Hematopoietic multipotent progenitor cell treated with erythropoietin and hydrocortisone succinate and interleukin-3 and kit ligand, for 4 days (in vitro differentiated cells): ENCODE measurements at regions not wholly inside any gene's neighbourhood (a gene's known extent, or its start where the extent isn't known, plus 50 kb on each side); places are given as distances from the start of the nearest gene placed in this dataset.

Experiments
- DNase-seq: peaks from one replicate; pipeline ENCODE4 v3.0.0-alpha.2; 2015

- DNase-seq = no peak
Measured at GRCh38 chr2:16290311-16291020, 350.1 kb downstream of the MYCN start.

- DNase-seq = no peak
Measured at GRCh38 chr2:16288371-16289112, 348.2 kb downstream of the MYCN start.

DNA sequence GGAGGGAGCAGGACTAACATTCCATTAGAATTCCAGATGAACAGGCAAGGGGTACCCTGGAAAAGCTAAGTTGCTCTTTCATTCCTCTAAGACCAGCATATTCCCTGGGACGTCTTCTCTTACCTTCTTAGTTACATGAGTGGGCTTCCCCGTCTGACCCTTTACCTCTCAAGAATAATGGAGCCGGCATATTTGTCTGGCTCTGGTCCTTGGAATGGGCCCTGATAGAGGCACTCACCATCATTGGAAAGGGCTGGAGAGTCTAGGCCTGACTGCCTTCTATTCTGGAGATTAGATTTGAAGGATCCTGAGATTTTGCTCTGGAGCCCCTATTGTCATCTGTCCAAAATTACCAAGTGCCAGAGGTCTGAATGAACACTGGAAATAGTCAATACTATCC, 347.5 kb downstream of the MYCN start:
- no peak for DNase-seq

- no peak for DNase-seq
Measured at GRCh38 chr2:16287281-16287680, 346.9 kb downstream of the MYCN start.

DNA sequence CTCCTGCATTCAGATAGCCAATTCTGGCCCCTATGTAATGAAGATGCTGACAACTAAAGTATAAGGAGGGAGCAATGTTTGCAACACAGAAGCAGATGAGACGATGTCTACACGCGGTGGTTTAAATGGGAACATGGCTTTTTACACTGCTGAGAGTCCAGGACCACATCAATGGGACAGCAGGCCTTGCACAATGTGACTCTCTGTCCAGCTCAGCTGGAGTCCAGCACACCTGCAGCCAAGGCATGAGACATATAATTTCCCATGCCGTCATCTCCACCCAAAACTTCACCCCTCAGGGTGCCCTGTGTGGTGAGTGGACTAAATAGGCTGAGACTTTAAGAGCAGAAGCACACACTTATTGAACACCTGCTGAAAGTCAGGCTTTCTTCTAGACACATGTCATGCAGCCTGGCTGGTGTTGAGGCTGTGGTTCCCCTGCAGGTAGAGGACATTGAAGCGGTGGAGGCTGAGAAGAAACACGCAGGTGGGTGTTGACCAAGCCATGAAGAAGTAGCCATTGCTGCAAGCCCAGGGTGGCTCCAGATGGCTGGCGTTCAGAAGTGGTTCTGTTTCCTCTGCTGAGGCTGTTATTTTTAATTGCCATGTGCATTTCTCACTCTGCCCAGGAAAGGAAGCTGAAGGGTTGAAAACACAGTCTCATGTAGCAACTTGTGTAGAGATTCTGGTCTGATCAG, 345.6 kb downstream of the MYCN start:
- DNase-seq = no peak

GRCh38 chr2:16284941-16285625, 344.7 kb downstream of the MYCN start:
- DNase-seq = no peak

GRCh38 chr2:16283071-16283850, 342.9 kb downstream of the MYCN start:
- DNase-seq = no peak

DNA sequence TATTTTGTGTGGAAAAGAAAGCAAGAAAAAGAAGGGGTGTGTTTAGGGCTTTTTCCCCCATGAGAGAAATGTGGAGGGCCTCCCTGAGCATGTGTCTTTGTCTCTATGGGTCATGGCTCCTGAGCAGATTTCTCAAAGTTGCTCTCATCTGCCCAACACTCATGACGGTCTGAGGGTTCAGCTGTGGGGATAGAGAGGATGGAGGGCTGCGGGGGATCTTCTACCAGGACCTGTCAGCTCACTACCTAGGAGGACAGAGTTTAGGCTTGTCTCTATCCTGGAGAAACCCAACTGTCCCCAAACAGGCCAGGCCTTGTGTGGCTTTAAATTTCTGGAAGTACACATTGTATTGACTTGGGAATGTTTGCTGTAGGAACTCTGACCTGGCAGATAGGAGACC, 342.2 kb downstream of the MYCN start:
- DNase-seq = no peak

DNA sequence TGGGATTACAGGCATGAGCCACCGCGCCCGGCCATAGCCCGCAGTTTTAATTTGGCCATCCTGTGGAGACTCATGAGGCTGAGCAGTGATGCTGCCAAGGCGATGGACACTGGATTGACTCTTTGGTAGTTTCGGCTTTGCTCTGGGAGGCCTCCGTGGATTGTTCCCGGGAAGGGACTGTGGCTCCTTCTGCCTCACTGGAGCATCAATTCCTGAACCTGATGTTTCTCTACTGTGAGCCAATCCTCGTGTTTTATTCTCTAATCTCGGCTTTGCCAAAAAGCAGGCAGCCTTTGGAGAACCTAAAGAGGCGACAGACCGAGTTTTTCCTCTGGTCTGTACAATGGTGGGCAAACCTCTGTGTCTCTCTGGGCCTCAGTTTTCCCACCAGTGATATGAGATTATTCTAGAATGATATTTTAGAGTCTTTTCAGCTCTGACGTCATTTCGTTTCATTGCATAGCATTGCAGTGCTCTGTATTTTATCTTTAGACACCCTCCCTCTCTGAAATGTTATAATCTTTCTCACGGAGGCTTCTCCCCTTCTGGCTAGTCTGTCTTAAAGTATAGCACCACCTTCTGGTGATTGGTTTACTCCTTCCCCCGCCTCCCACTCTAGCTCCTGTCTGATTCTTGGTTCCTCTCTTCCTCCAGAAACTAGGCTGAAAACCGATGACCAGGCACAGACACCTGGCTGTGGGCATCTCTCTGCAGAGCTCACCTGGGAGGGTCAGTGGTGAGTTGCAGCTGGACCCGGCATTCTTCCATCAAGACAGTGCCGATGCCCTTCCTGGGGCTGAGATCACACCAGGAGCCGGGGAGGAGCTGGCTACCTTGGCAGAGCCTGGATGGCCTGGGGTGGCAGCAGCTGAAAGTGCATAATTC, 341.3 kb downstream of the MYCN start:
- peak; percentile 87 for DNase-seq

- DNase-seq = no peak
Measured at GRCh38 chr2:16280081-16280480, 339.7 kb downstream of the MYCN start.

DNA sequence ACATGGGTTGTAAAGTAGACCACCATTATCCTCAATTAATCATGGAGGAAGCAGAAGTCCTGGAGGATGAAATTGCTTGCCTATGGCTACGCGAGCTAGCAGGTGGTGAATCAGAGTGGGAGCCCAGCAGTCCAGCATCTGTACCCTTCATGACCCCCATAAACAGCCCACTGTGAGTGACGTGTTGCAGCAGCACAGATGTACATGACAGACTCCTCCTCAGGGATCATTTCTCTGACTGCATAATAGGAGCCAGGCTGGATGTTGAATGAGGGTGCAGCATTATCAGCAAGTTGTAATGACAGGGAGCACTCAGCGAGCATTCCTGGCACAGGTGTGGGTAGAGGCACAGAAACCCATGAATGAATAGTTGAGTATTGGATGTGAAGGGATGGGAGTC, 339.3 kb downstream of the MYCN start:
- DNase-seq = no peak

DNA sequence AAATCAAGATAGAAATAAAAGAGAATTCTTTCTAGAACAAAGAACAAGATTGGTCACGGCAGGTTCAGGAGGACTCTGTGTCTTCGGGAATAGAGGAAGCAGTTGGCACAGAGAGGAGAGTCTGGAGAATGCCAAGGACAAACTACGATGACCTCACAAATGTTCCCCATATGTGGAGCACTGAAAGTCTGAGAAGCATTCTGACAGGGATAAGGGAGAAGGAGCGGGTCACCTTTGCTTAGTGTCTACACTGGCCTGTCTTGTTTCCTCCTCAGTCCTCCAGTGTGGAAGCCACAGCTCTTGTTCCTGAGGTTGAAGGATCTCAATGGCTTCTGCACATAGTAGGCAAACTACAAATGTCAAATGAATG, 338.8 kb downstream of the MYCN start:
- DNase-seq = no peak

GRCh38 chr2:16278421-16279200, 338.3 kb downstream of the MYCN start:
- DNase-seq = no peak

DNA sequence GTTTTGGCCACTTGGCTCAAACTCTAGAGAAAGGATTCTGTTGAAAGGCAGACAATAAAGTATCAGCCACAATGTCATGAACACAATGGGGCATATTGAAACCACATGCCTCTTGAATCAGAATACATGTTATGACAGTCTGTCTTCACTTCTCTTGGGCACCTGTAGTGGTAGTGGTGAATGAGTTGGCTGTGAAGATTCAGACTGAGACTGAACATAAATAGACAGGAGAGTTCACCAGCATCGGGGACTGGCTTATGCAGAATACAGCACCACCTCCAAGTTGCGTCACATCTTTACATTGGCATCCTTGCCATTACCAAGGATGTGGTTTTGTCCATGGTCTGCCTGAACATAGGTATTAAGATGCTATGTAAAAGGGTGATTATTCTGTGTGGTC, 336.8 kb downstream of the MYCN start:
- DNase-seq = no peak

- DNase-seq = no peak
Measured at GRCh38 chr2:16275661-16276060, 335.3 kb downstream of the MYCN start.

- no peak for DNase-seq
Measured at GRCh38 chr2:16275131-16275530, 334.8 kb downstream of the MYCN start.

DNA sequence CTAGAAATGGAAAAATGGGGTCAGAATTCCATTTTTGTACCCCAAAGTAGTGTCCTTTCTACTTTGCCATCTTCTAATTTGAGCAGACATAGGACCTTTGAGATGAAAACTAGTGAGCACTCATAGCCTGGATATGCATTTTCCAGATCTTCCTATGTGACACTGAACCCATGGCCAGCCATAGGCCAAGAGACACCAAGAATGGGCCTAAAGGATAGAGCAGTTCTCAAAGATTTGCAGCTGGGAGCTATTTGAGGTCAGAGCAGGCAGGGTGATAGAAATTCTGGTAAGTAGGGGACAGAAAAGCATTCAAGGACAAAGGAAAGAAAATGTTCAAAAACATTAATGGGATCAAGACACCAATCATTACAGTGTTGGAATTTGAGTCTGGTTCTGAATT, 332.8 kb downstream of the MYCN start:
- no peak for DNase-seq

DNA sequence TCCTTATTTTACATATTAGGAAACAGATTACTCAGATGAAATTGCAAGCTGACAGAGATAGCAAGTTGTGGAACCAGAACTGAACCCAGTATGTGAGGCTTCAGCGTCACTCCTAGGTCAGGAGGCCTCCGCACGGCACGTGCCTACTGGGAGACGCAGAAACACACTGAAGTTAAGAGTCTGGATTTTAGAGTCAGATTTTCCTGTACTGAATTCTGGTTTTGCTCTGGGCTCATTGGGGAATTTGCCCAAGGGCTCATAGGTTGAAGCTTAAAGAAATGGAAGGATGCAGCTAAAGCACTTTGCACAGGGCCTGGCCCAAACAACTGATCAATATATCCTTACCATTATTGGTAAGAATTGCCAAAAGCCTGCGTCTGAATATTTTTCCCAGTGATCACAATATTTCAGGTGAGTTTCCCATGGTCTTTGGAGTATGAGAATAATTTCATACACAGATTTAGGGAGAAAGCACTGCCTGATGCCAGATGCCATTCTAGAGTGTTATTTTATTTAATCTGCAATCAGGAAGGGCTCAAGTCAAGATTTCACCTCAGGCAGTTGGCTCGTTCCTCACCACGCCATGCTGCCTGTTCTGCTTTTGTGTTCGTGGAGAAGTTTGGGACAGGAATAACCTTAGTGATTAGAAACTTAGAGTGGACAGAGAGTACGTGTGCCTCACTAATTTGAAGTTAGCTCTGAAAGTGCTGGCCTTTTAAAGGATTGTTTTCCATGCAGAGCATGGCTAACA, 331.9 kb downstream of the MYCN start:
- DNase-seq = no peak

GRCh38 chr2:16271231-16271896, 331.0 kb downstream of the MYCN start:
- no peak for DNase-seq
